ENCODE measurements at regions not wholly inside any gene's neighbourhood (a gene's known extent, or its start where the extent isn't known, plus 50 kb on each side); places are given as distances from the start of the nearest gene placed in this dataset.
"Not testable (repeated sequence)": the region's sequence is repeated elsewhere in the genome, so short reads cannot be mapped to it uniquely, and the experiment has no call there.

DNA sequence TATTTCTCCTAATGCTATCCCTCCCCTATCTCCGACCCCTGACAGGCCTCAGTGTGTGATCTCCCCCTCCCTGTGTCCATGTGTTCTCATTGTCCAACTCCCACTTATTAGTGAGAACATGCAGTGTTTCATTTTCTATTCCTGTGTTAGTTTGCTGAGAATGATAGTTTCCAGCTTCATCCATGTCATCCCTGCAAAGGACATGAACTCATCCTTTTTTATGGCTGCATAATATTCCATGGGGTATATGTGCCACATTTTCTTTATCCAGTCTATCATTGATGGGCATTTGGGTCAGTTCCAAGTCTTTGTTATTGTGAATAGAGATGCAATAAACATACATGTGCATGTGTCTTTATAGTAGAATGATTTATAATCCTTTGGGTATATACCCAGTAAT is 190.0 kb downstream of the TFAP2B start:
- not testable (repeated sequence) for TF ChIP-seq CTCF (conservative IDR thresholded peaks at IDR 0.05); EZH2 (IDR thresholded peaks at IDR 0.05; ENCODE audit: low read depth)
